ENCODE measurements at regions not wholly inside any gene's neighbourhood (a gene's known extent, or its start where the extent isn't known, plus 50 kb on each side); places are given as distances from the start of the nearest gene placed in this dataset.
A peak's percentile ranks its signal among the peaks of the same experiment; 100 is the strongest.

GRCh38 chr9:28774433-28775235, 1201.4 kb upstream of the C9orf72 start:
- peak; percentile 66 for DNase-seq

GRCh38 chr9:28779243-28779642, 1206.0 kb upstream of the C9orf72 start:
- no peak for DNase-seq

GRCh38 chr9:28781481-28781880, 1208.2 kb upstream of the C9orf72 start:
- DNase-seq, result no peak

GRCh38 chr9:28782630-28783029, 1209.3 kb upstream of the C9orf72 start:
- peak; percentile 13 for DNase-seq

- DNase-seq, result no peak
These were observed 1219.4 kb upstream of the C9orf72 start for GRCh38 chr9:28792716-28793115.

- DNase-seq, result no peak
These were observed 1226.6 kb upstream of the C9orf72 start for GRCh38 chr9:28799876-28800275.

- no peak for DNase-seq
These were observed 1228.0 kb upstream of the C9orf72 start for GRCh38 chr9:28801144-28801799.

- no peak for DNase-seq
These were observed 1231.9 kb upstream of the C9orf72 start for GRCh38 chr9:28805197-28805596.

- DNase-seq, result peak; percentile 9
These were observed 1234.8 kb upstream of the C9orf72 start for GRCh38 chr9:28808042-28808441.

- no peak for DNase-seq
These were observed 1237.3 kb upstream of the C9orf72 start for GRCh38 chr9:28810388-28811075.

GRCh38 chr9:28820741-28821140, 1247.5 kb upstream of the C9orf72 start:
- DNase-seq, result peak; percentile 7

GRCh38 chr9:28821240-28821639, 1248.0 kb upstream of the C9orf72 start:
- no peak for DNase-seq

- no peak for DNase-seq
These were observed 1251.2 kb upstream of the C9orf72 start for GRCh38 chr9:28824432-28824963.

GRCh38 chr9:28832168-28832770, 1259.0 kb upstream of the C9orf72 start:
- no peak for DNase-seq

- no peak for DNase-seq
These were observed 1260.9 kb upstream of the C9orf72 start for GRCh38 chr9:28834156-28834555.

- no peak for DNase-seq
These were observed 1266.6 kb upstream of the C9orf72 start for GRCh38 chr9:28839778-28840430.

GRCh38 chr9:28841775-28842174, 1268.5 kb upstream of the C9orf72 start:
- DNase-seq, result peak; percentile 54

GRCh38 chr9:28847331-28847730, 1274.0 kb upstream of the C9orf72 start:
- no peak for DNase-seq

- DNase-seq, result no peak
These were observed 1275.4 kb upstream of the C9orf72 start for GRCh38 chr9:28848671-28849070.

- peak; percentile 41 for DNase-seq
These were observed 1280.2 kb upstream of the C9orf72 start for GRCh38 chr9:28853477-28853876.

- peak; percentile 4 for DNase-seq
These were observed 1293.7 kb upstream of the C9orf72 start for GRCh38 chr9:28866951-28867350.

- peak; percentile 39 for DNase-seq
These were observed 1295.1 kb upstream of the C9orf72 start for GRCh38 chr9:28868228-28868990.
